SW 1271 (cell line): ENCODE measurements at regions not wholly inside any gene's neighbourhood (a gene's known extent, or its start where the extent isn't known, plus 50 kb on each side); places are given as distances from the start of the nearest gene placed in this dataset.

Source experiments
- DNase-seq, 2 experiments: peaks; one replicate each; lab custom pipeline; 2025; lab: John Stamatoyannopoulos, UW

GRCh38 chrX:40485102-40485826, 95.5 kb upstream of the ATP6AP2 start:
- DNase-seq, result no peak

- no peak for DNase-seq
Observed at GRCh38 chrX:40484408-40485091, 96.2 kb upstream of the ATP6AP2 start.

- no peak for DNase-seq
Observed at GRCh38 chrX:40483502-40483901, 97.3 kb upstream of the ATP6AP2 start.

- no peak for DNase-seq
Observed at GRCh38 chrX:40479777-40480318, 100.9 kb upstream of the ATP6AP2 start.

- DNase-seq, result no peak
Observed at GRCh38 chrX:40478474-40479065, 102.2 kb upstream of the ATP6AP2 start.

- no peak for DNase-seq
Observed at GRCh38 chrX:40476958-40477357, 103.8 kb upstream of the ATP6AP2 start.

GRCh38 chrX:40474645-40475044, 106.1 kb upstream of the ATP6AP2 start:
- DNase-seq, result no peak

- no peak for DNase-seq
Observed at GRCh38 chrX:40474205-40474626, 106.6 kb upstream of the ATP6AP2 start.

GRCh38 chrX:40473460-40474204, 107.1 kb upstream of the ATP6AP2 start:
- no peak for DNase-seq

GRCh38 chrX:40471965-40472648, 108.7 kb upstream of the ATP6AP2 start:
- DNase-seq, result no peak

- no peak for DNase-seq
Observed at GRCh38 chrX:40470830-40471429, 109.8 kb upstream of the ATP6AP2 start.

- DNase-seq, result no peak
Observed at GRCh38 chrX:40469316-40469715, 111.5 kb upstream of the ATP6AP2 start.

- peak; percentile 0 to 12 for DNase-seq
Observed at GRCh38 chrX:40468033-40468846, 112.5 kb upstream of the ATP6AP2 start.

- no peak for DNase-seq
Observed at GRCh38 chrX:40467454-40467853, 113.3 kb upstream of the ATP6AP2 start.

- DNase-seq, result no peak
Observed at GRCh38 chrX:40465735-40466551, 114.8 kb upstream of the ATP6AP2 start.

- DNase-seq, result no peak
Observed at GRCh38 chrX:40462795-40463194, 118.0 kb upstream of the ATP6AP2 start.

GRCh38 chrX:40460926-40461325, 119.8 kb upstream of the ATP6AP2 start:
- no peak for DNase-seq

- DNase-seq, result no peak
Observed at GRCh38 chrX:40459571-40460158, 121.1 kb upstream of the ATP6AP2 start.

GRCh38 chrX:40457406-40457805, 123.4 kb upstream of the ATP6AP2 start:
- no peak for DNase-seq
